Dendritic cell treated with granulocyte-macrophage colony-stimulating factor and Interleukin-4, amounts not matched to agents 40 ng/mL and 50 ng/mL, for 4 days (primary cell): ENCODE measurements at regions not wholly inside any gene's neighbourhood (a gene's known extent, or its start where the extent isn't known, plus 50 kb on each side); places are given as distances from the start of the nearest gene placed in this dataset.
"Not testable (repeated sequence)": the region's sequence is repeated elsewhere in the genome, so short reads cannot be mapped to it uniquely, and the experiment has no call there.

Experiments
- H3K27ac Mint-ChIP-seq: one replicate; pipeline ENCODE4 v1.8.0; 2022; ENCODE audit warnings: mild to moderate bottlenecking, mixed read lengths
- H3K27me3 Mint-ChIP-seq: one replicate; pipeline ENCODE4 v1.8.0; 2022; ENCODE audit warnings: mild to moderate bottlenecking, mixed read lengths
- H3K36me3 Mint-ChIP-seq: one replicate; pipeline ENCODE4 v1.8.0; 2022; ENCODE audit warnings: low read depth, mixed read lengths
- H3K4me1 Mint-ChIP-seq: one replicate; pipeline ENCODE4 v1.8.0; 2022; ENCODE audit warnings: low read depth, mixed read lengths
- H3K4me3 Mint-ChIP-seq: one replicate; pipeline ENCODE4 v1.8.0; 2022; ENCODE audit warnings: mild to moderate bottlenecking, moderate library complexity, mixed read lengths
- H3K9me3 Mint-ChIP-seq: one replicate; pipeline ENCODE4 v1.8.0; 2022; ENCODE audit warnings: mixed read lengths
- intact Hi-C: fragments of 100-400 bp; cut with micrococcal nuclease; formaldehyde crosslinking; loops from one replicate; pipeline ENCODE4 v1.15.0; 2022

- intact Hi-C loops = no loop called here
- H3K9me3 Mint-ChIP-seq = no peaks in the 10 kb centered on the region
- H3K4me1 Mint-ChIP-seq = peaks cover 9% of the 10 kb centered on the region
- H3K27me3 Mint-ChIP-seq = no peaks in the 10 kb centered on the region
- H3K4me3 Mint-ChIP-seq = no peak overlapping the region
- H3K27ac Mint-ChIP-seq = no peak overlapping the region
- H3K36me3 Mint-ChIP-seq = no peaks in the 10 kb centered on the region
Observed at GRCh38 chr13:71382285-71382684, 484.7 kb downstream of the DACH1 start.

- Mint-ChIP-seq H3K9me3 (no peaks in the 10 kb centered on the region), H3K27me3 (no peaks in the 10 kb centered on the region), H3K36me3 (no peaks in the 10 kb centered on the region), H3K4me1 (peaks cover 9% of the 10 kb centered on the region), H3K27ac (no peak overlapping the region), H3K4me3 (no peak overlapping the region)
- intact Hi-C loops = no loop called here
Observed at GRCh38 chr13:71380191-71380590, 486.8 kb downstream of the DACH1 start.

- peaks cover 9% of the 10 kb centered on the region for H3K4me1 Mint-ChIP-seq
- no peaks in the 10 kb centered on the region for H3K36me3 Mint-ChIP-seq
- no peaks in the 10 kb centered on the region for H3K9me3 Mint-ChIP-seq
- intact Hi-C loops = no loop called here
- H3K27ac Mint-ChIP-seq = peak overlapping the region; percentile 88
- peak overlapping the region; percentile 75 for H3K4me3 Mint-ChIP-seq
- no peaks in the 10 kb centered on the region for H3K27me3 Mint-ChIP-seq
Observed at GRCh38 chr13:71378961-71379905, 487.8 kb downstream of the DACH1 start.

- no peaks in the 10 kb centered on the region for H3K27me3 Mint-ChIP-seq
- H3K4me1 Mint-ChIP-seq = peaks cover 5% of the 10 kb centered on the region
- no peaks in the 10 kb centered on the region for H3K36me3 Mint-ChIP-seq
- no peak overlapping the region for H3K27ac Mint-ChIP-seq
- no peaks in the 10 kb centered on the region for H3K9me3 Mint-ChIP-seq
- no peak overlapping the region for H3K4me3 Mint-ChIP-seq
- intact Hi-C loops = no loop called here
Observed at GRCh38 chr13:71374471-71375049, 492.4 kb downstream of the DACH1 start.

- no peaks in the 10 kb centered on the region for H3K4me1 Mint-ChIP-seq
- no peaks in the 10 kb centered on the region for H3K9me3 Mint-ChIP-seq
- H3K27me3 Mint-ChIP-seq = no peaks in the 10 kb centered on the region
- no peak overlapping the region for H3K4me3 Mint-ChIP-seq
- intact Hi-C loops = no loop called here
- no peak overlapping the region for H3K27ac Mint-ChIP-seq
- no peaks in the 10 kb centered on the region for H3K36me3 Mint-ChIP-seq
Observed at GRCh38 chr13:71368336-71368735, 498.7 kb downstream of the DACH1 start.

GRCh38 chr13:71360041-71360440 lies 507.0 kb downstream of the DACH1 start:
- H3K4me1 Mint-ChIP-seq = no peaks in the 10 kb centered on the region
- intact Hi-C loops = no loop called here
- H3K27ac Mint-ChIP-seq = no peak overlapping the region
- H3K4me3 Mint-ChIP-seq = no peak overlapping the region
- H3K36me3 Mint-ChIP-seq = no peaks in the 10 kb centered on the region
- H3K9me3 Mint-ChIP-seq = no peaks in the 10 kb centered on the region
- H3K27me3 Mint-ChIP-seq = no peaks in the 10 kb centered on the region

GRCh38 chr13:71359641-71360040 lies 507.4 kb downstream of the DACH1 start:
- Mint-ChIP-seq H3K27me3 (no peaks in the 10 kb centered on the region), H3K9me3 (no peaks in the 10 kb centered on the region), H3K4me1 (no peaks in the 10 kb centered on the region), H3K36me3 (no peaks in the 10 kb centered on the region), H3K4me3 (no peak overlapping the region), H3K27ac (no peak overlapping the region)
- intact Hi-C loops = no loop called here

GRCh38 chr13:71358218-71358617 lies 508.8 kb downstream of the DACH1 start:
- intact Hi-C loops = no loop called here
- H3K4me1 Mint-ChIP-seq = no peaks in the 10 kb centered on the region

GRCh38 chr13:71355010-71355409 lies 512.0 kb downstream of the DACH1 start:
- intact Hi-C loops = no loop called here
- Mint-ChIP-seq H3K27ac (no peak overlapping the region), H3K27me3 (no peaks in the 10 kb centered on the region), H3K36me3 (no peaks in the 10 kb centered on the region), H3K9me3 (no peaks in the 10 kb centered on the region), H3K4me3 (no peak overlapping the region), H3K4me1 (no peaks in the 10 kb centered on the region)

More at GRCh38 chr13:71358218-71358617, 508.8 kb downstream of the DACH1 start:
- H3K9me3 Mint-ChIP-seq = no peaks in the 10 kb centered on the region
- H3K36me3 Mint-ChIP-seq = no peaks in the 10 kb centered on the region
- H3K27ac Mint-ChIP-seq = no peak overlapping the region
- no peaks in the 10 kb centered on the region for H3K27me3 Mint-ChIP-seq
- H3K4me3 Mint-ChIP-seq = no peak overlapping the region

GRCh38 chr13:71350886-71351285 lies 516.1 kb downstream of the DACH1 start:
- Mint-ChIP-seq H3K9me3 (peaks cover 9% of the 10 kb centered on the region), H3K36me3 (no peaks in the 10 kb centered on the region), H3K4me3 (no peak overlapping the region), H3K4me1 (no peaks in the 10 kb centered on the region), H3K27me3 (no peaks in the 10 kb centered on the region), H3K27ac (no peak overlapping the region)
- intact Hi-C loops = no loop called here

GRCh38 chr13:71345856-71346255 lies 521.1 kb downstream of the DACH1 start:
- H3K27me3 Mint-ChIP-seq, intact Hi-C loops, H3K27ac Mint-ChIP-seq, H3K4me1 Mint-ChIP-seq, H3K4me3 Mint-ChIP-seq, H3K36me3 Mint-ChIP-seq: not testable (repeated sequence)
- peaks cover 19% of the 10 kb centered on the region for H3K9me3 Mint-ChIP-seq

- no peak overlapping the region for H3K27ac Mint-ChIP-seq
- no peak overlapping the region for H3K4me3 Mint-ChIP-seq
- no peaks in the 10 kb centered on the region for H3K36me3 Mint-ChIP-seq
- no peaks in the 10 kb centered on the region for H3K27me3 Mint-ChIP-seq
- no peaks in the 10 kb centered on the region for H3K9me3 Mint-ChIP-seq
- H3K4me1 Mint-ChIP-seq = no peaks in the 10 kb centered on the region
- intact Hi-C loops = no loop called here
Observed at GRCh38 chr13:71339736-71340135, 527.3 kb downstream of the DACH1 start.

- Mint-ChIP-seq H3K27me3 (no peaks in the 10 kb centered on the region), H3K4me3 (no peak overlapping the region), H3K36me3 (no peaks in the 10 kb centered on the region), H3K27ac (no peak overlapping the region), H3K9me3 (peaks cover 4% of the 10 kb centered on the region), H3K4me1 (no peaks in the 10 kb centered on the region)
- intact Hi-C loops = no loop called here
Observed at GRCh38 chr13:71339005-71339404, 528.0 kb downstream of the DACH1 start.

- no peaks in the 10 kb centered on the region for H3K27me3 Mint-ChIP-seq
- no peak overlapping the region for H3K27ac Mint-ChIP-seq
- H3K9me3 Mint-ChIP-seq = peaks cover 9% of the 10 kb centered on the region
- intact Hi-C loops = no loop called here
- no peaks in the 10 kb centered on the region for H3K36me3 Mint-ChIP-seq
- no peak overlapping the region for H3K4me3 Mint-ChIP-seq
- no peaks in the 10 kb centered on the region for H3K4me1 Mint-ChIP-seq
Observed at GRCh38 chr13:71338070-71338469, 528.9 kb downstream of the DACH1 start.
